SU-DHL-6 (cell line): ENCODE measurements at regions not wholly inside any gene's neighbourhood (a gene's known extent, or its start where the extent isn't known, plus 50 kb on each side); places are given as distances from the start of the nearest gene placed in this dataset.

Source experiments
- H2AFZ ChIP-seq: fragments of 200-600 bp; sonication (generic); 2 replicates; pipeline ENCODE4 v1.6.1; 2014; ENCODE audit warnings: low read depth, mild to moderate bottlenecking, moderate library complexity, mixed read lengths, antibody characterized with exemption, low read length; ENCODE audit not compliant: severe bottlenecking
- H3F3A ChIP-seq: fragments of 200-600 bp; shearing (Covaris generic); 2 replicates; pipeline ENCODE4 v1.6.0; 2016; ENCODE audit warnings: antibody characterized with exemption, mild to moderate bottlenecking; ENCODE audit not compliant: insufficient read depth
- H3K27ac ChIP-seq: fragments of 200-600 bp; sonication (generic); 2 replicates; pipeline ENCODE4 v1.5.1; 2016; ENCODE audit warnings: low read depth, mild to moderate bottlenecking, low read length, moderate library complexity, mixed read lengths
- H3K27me3 ChIP-seq: fragments of 200-600 bp; sonication (generic), shearing (Covaris generic); 2 replicates; pipeline ENCODE4 v1.6.0; 2014; ENCODE audit warnings: mild to moderate bottlenecking, low read length
- H3K36me3 ChIP-seq: fragments of 200-600 bp; sonication (generic); 2 replicates; pipeline ENCODE4 v1.6.1; 2014; ENCODE audit warnings: mild to moderate bottlenecking, low read length, mixed read lengths
- H3K4me2 ChIP-seq: fragments of 300-600, 200-600 bp; shearing (Covaris generic), sonication (generic); 2 replicates; pipeline ENCODE4 v1.6.0; 2014; ENCODE audit warnings: low read length, low read depth, mild to moderate bottlenecking; ENCODE audit not compliant: poor library complexity, severe bottlenecking
- H3K4me3 ChIP-seq: fragments of 200-600 bp; sonication (generic); 2 replicates; pipeline ENCODE4 v1.5.1; 2014; ENCODE audit warnings: antibody characterized with exemption, low read length, mild to moderate bottlenecking, mixed read lengths; ENCODE audit not compliant: insufficient read depth, poor library complexity, severe bottlenecking
- H3K79me2 ChIP-seq: fragments of 200-600 bp; sonication (generic); 2 replicates; pipeline ENCODE4 v1.6.1; 2014; ENCODE audit warnings: mild to moderate bottlenecking, low read length, moderate library complexity; ENCODE audit not compliant: insufficient read depth
- H3K9ac ChIP-seq: fragments of 200-600 bp; sonication (generic); 2 replicates; pipeline ENCODE4 v1.7.0; 2014; ENCODE audit warnings: mild to moderate bottlenecking, low read length
- H3K9me2 ChIP-seq: fragments of 200-600 bp; sonication (generic); replicated peaks from 2 replicates; pipeline ENCODE4 v1.6.1; 2014; ENCODE audit warnings: low read length; ENCODE audit not compliant: insufficient read depth
- H3K9me3 ChIP-seq: fragments of 200-600 bp; sonication (generic); 2 replicates; pipeline ENCODE4 v1.6.1; 2014; ENCODE audit warnings: low read length, mixed read lengths; ENCODE audit not compliant: insufficient read depth
- H4K20me1 ChIP-seq: fragments of 200-600 bp; sonication (generic); 2 replicates; pipeline ENCODE4 v1.6.1; 2014; ENCODE audit warnings: low read depth, mild to moderate bottlenecking, antibody characterized with exemption, low read length, moderate library complexity, mixed read lengths
- EZH2phosphoT487 ChIP-seq: fragments of 200-600 bp; sonication (generic), shearing (Covaris generic); conservative IDR thresholded peaks from 2 replicates; pipeline ENCODE4 v1.6.1; 2018; ENCODE audit warnings: mild to moderate bottlenecking, antibody characterized with exemption, low read length, moderate library complexity, mixed read lengths
- TF ChIP-seq, protein P1 (sequence below): fragments of 200-600 bp; sonication (generic); IDR thresholded peaks from one replicate; pipeline ENCODE4 v1.5.1; 2017; ENCODE audit warnings: antibody characterized with exemption, mild to moderate bottlenecking, low read length, moderate library complexity; ENCODE audit not compliant: insufficient read depth, poor library complexity, severe bottlenecking

DNA sequence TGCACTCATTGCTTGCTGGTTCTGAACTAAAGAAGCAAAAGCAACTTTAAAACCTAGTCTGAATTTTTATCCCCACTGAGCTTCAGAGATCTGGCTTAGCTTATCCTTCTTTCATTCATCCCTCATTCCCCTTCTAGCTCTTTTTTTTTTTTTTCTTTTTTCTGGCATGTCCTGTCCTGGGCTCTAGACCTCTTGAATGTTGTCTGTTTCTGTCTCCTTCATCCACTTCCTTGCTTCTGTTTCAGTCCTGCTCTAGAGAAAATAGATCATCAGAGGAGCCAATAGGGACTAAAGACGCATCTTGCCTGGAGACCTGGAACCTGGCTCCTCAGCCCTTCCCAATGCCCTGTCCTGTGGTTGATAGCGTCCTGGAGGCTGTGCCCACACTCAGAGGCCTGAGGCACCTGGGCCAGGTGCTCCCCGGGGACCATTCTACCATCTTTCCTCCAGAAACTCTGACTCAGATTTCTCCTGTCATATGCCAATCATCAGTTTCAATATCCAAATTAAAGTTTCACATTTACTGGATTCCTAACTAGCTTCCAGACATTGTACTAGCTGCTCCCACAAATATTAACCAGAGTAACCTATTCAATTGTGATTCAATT, 115.7 kb upstream of the GATB start:
- Histone ChIP-seq H3K4me2 (no peak overlapping the region), H4K20me1 (no peaks in the 10 kb centered on the region)

DNA sequence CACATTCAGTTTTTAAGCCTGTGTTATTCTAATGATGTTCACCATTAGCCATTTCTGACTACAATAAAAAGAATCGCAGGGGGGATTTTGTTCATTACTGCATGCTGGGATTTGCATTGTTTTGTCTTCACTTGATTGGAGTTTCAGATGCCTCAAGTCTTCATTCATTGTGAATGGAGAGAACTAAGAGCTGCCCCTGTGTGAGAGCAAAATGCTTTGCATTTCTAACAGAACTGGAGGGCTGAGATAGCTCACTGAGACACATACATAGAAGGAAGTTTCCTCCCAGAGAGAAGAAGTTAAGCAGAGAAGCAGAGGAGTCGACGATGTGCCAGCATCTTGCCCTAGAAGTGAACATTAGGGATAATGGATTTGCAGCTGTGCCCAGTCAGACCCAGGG, 113.5 kb upstream of the GATB start:
- Histone ChIP-seq H3K36me3 (no peaks in the 10 kb centered on the region), H3K4me3 (no peak overlapping the region), H3F3A (no peaks in the 10 kb centered on the region), H3K9ac (no peak overlapping the region), H4K20me1 (no peaks in the 10 kb centered on the region), H3K27ac (no peak overlapping the region), H3K9me3 (no peaks in the 10 kb centered on the region), H2AFZ (no peak overlapping the region), H3K79me2 (no peaks in the 10 kb centered on the region), H3K9me2 (no peaks in the 10 kb centered on the region), H3K27me3 (0 out of 2 replicates have a peak, but pooled peaks cover 4% of the 10 kb centered on the region), H3K4me2 (no peak overlapping the region)
- TF ChIP-seq EZH2phosphoT487 = no peak
- TF ChIP-seq, protein P1, sequence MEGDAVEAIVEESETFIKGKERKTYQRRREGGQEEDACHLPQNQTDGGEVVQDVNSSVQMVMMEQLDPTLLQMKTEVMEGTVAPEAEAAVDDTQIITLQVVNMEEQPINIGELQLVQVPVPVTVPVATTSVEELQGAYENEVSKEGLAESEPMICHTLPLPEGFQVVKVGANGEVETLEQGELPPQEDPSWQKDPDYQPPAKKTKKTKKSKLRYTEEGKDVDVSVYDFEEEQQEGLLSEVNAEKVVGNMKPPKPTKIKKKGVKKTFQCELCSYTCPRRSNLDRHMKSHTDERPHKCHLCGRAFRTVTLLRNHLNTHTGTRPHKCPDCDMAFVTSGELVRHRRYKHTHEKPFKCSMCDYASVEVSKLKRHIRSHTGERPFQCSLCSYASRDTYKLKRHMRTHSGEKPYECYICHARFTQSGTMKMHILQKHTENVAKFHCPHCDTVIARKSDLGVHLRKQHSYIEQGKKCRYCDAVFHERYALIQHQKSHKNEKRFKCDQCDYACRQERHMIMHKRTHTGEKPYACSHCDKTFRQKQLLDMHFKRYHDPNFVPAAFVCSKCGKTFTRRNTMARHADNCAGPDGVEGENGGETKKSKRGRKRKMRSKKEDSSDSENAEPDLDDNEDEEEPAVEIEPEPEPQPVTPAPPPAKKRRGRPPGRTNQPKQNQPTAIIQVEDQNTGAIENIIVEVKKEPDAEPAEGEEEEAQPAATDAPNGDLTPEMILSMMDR = no peak

More for the DNA sequence above, 115.7 kb upstream of the GATB start:
- no peaks in the 10 kb centered on the region for H3K9me2 ChIP-seq
- no peak overlapping the region for H3K27ac ChIP-seq
- 0 out of 2 replicates have a peak, but pooled peaks cover 4% of the 10 kb centered on the region for H3K27me3 ChIP-seq
- no peak for TF ChIP-seq EZH2phosphoT487
- TF ChIP-seq, protein P1 = no peak
- H3K4me3 ChIP-seq = no peak overlapping the region
- no peaks in the 10 kb centered on the region for H3K79me2 ChIP-seq
- no peaks in the 10 kb centered on the region for H3K9me3 ChIP-seq
- H3F3A ChIP-seq = no peaks in the 10 kb centered on the region
- H2AFZ ChIP-seq = no peak overlapping the region
- no peak overlapping the region for H3K9ac ChIP-seq
- no peaks in the 10 kb centered on the region for H3K36me3 ChIP-seq

DNA sequence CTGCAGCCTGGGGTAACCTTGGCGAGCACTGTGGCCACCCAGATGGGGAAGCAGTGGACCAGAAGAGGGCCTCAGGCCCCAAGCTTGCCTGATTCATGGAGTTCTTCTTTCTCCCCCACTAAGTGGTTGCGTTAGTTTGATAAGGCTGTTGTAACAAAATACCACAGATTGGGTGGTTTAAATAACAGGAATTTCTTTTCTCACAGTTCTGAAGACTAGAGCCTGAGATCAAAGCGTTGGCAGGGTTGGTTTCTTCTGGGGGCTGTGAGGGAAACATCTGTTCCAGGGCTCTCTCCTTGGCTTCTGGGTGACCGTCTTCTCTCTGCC, 105.7 kb upstream of the GATB start:
- Histone ChIP-seq H3F3A (no peaks in the 10 kb centered on the region), H3K27ac (no peak overlapping the region), H3K9me3 (no peaks in the 10 kb centered on the region), H3K9me2 (no peaks in the 10 kb centered on the region), H3K4me2 (no peak overlapping the region), H4K20me1 (no peaks in the 10 kb centered on the region), H3K27me3 (no peaks in the 10 kb centered on the region), H3K4me3 (no peak overlapping the region), H2AFZ (no peak overlapping the region), H3K9ac (no peak overlapping the region), H3K79me2 (no peaks in the 10 kb centered on the region), H3K36me3 (no peaks in the 10 kb centered on the region)
- TF ChIP-seq, protein P1 = no peak
- no peak for TF ChIP-seq EZH2phosphoT487
